ENCODE measurements at regions not wholly inside any gene's neighbourhood (a gene's known extent, or its start where the extent isn't known, plus 50 kb on each side); places are given as distances from the start of the nearest gene placed in this dataset.
"Not testable (repeated sequence)": the region's sequence is repeated elsewhere in the genome, so short reads cannot be mapped to it uniquely, and the experiment has no call there.

- no peak for DNase-seq
These were observed 62.0 kb upstream of the LMNTD1 start for GRCh38 chr12:25615119-25615518.

GRCh38 chr12:25616286-25616685 lies 63.2 kb upstream of the LMNTD1 start:
- no peak for DNase-seq

GRCh38 chr12:25617991-25618390 lies 64.9 kb upstream of the LMNTD1 start:
- no peak for DNase-seq

- no peak for DNase-seq
These were observed 70.7 kb upstream of the LMNTD1 start for GRCh38 chr12:25623816-25624215.

GRCh38 chr12:25625146-25625545 lies 72.1 kb upstream of the LMNTD1 start:
- no peak for DNase-seq

GRCh38 chr12:25629341-25629740 lies 76.3 kb upstream of the LMNTD1 start:
- DNase-seq, result no peak

GRCh38 chr12:25630735-25631515 lies 77.8 kb upstream of the LMNTD1 start:
- not testable (repeated sequence) for DNase-seq

GRCh38 chr12:25633149-25633548 lies 80.1 kb upstream of the LMNTD1 start:
- DNase-seq, result not testable (repeated sequence)

GRCh38 chr12:25637752-25638151 lies 84.7 kb upstream of the LMNTD1 start:
- no peak for DNase-seq

- no peak for DNase-seq
These were observed 86.3 kb upstream of the LMNTD1 start for GRCh38 chr12:25639406-25639805.

GRCh38 chr12:25644979-25645378 lies 91.9 kb upstream of the LMNTD1 start:
- DNase-seq, result no peak

- DNase-seq, result no peak
These were observed 92.3 kb upstream of the LMNTD1 start for GRCh38 chr12:25645427-25645826.

GRCh38 chr12:25651931-25652330 lies 98.8 kb upstream of the LMNTD1 start:
- no peak for DNase-seq

- DNase-seq, result no peak
These were observed 99.3 kb upstream of the LMNTD1 start for GRCh38 chr12:25652371-25652770.

- DNase-seq, result no peak
These were observed 100.5 kb upstream of the LMNTD1 start for GRCh38 chr12:25653487-25654175.

- no peak for DNase-seq
These were observed 102.6 kb upstream of the LMNTD1 start for GRCh38 chr12:25655702-25656101.

GRCh38 chr12:25659621-25660020 lies 106.5 kb upstream of the LMNTD1 start:
- DNase-seq, result no peak

- no peak for DNase-seq
These were observed 117.3 kb upstream of the LMNTD1 start for GRCh38 chr12:25670076-25671055.

- no peak for DNase-seq
These were observed 122.7 kb upstream of the LMNTD1 start for GRCh38 chr12:25675808-25676207.

GRCh38 chr12:25677232-25677937 lies 124.3 kb upstream of the LMNTD1 start:
- DNase-seq, result no peak

GRCh38 chr12:25681580-25681979 lies 128.5 kb upstream of the LMNTD1 start:
- no peak for DNase-seq

GRCh38 chr12:25682421-25682820 lies 129.3 kb upstream of the LMNTD1 start:
- no peak for DNase-seq

GRCh38 chr12:25684070-25684469 lies 131.0 kb upstream of the LMNTD1 start:
- DNase-seq, result no peak

Measured in NCI-H2081 treated with DMSO at 0.1 percent for 48 hours (cell line).